Effector memory CD8-positive, alpha-beta T cell (primary cell): ENCODE measurements at regions not wholly inside any gene's neighbourhood (a gene's known extent, or its start where the extent isn't known, plus 50 kb on each side); places are given as distances from the start of the nearest gene placed in this dataset.

Experiments used
- ATAC-seq: fragments of 150-1000 bp; cut with Tn5 transposase; replicated peaks from 2 replicates; pipeline ENCODE4 v1.10.0; 2021; ENCODE audit warnings: mild to moderate bottlenecking, moderate library complexity
- DNase-seq, 3 experiments: peaks; one replicate each; pipeline ENCODE4 v3.0.0; 2021
- H3K27ac Mint-ChIP-seq, 2 donors: one replicate each; pipeline ENCODE4 v1.8.0; 2022; ENCODE audit warnings: mild to moderate bottlenecking in 2 of 2, mixed read lengths in 2 of 2, moderate library complexity in 2 of 2
- H3K27me3 Mint-ChIP-seq, 2 donors: one replicate each; pipeline ENCODE4 v1.8.0; 2022; ENCODE audit warnings: mixed read lengths in 2 of 2
- H3K36me3 Mint-ChIP-seq: one replicate; pipeline ENCODE4 v1.8.0; 2022; ENCODE audit warnings: mild to moderate bottlenecking, moderate library complexity, mixed read lengths; ENCODE audit not compliant: insufficient read depth
- H3K4me1 Mint-ChIP-seq, 2 donors: one replicate each; pipeline ENCODE4 v1.8.0; 2022; ENCODE audit warnings: low read depth in 2 of 2, mixed read lengths in 2 of 2
- H3K4me3 Mint-ChIP-seq, 2 donors: one replicate each; pipeline ENCODE4 v1.8.0; 2022; ENCODE audit warnings: mild to moderate bottlenecking in 2 of 2, mixed read lengths in 2 of 2, moderate library complexity in 2 of 2
- H3K9me3 Mint-ChIP-seq, 2 donors: one replicate each; pipeline ENCODE4 v1.8.0; 2022; ENCODE audit warnings: mixed read lengths in 2 of 2

DNA sequence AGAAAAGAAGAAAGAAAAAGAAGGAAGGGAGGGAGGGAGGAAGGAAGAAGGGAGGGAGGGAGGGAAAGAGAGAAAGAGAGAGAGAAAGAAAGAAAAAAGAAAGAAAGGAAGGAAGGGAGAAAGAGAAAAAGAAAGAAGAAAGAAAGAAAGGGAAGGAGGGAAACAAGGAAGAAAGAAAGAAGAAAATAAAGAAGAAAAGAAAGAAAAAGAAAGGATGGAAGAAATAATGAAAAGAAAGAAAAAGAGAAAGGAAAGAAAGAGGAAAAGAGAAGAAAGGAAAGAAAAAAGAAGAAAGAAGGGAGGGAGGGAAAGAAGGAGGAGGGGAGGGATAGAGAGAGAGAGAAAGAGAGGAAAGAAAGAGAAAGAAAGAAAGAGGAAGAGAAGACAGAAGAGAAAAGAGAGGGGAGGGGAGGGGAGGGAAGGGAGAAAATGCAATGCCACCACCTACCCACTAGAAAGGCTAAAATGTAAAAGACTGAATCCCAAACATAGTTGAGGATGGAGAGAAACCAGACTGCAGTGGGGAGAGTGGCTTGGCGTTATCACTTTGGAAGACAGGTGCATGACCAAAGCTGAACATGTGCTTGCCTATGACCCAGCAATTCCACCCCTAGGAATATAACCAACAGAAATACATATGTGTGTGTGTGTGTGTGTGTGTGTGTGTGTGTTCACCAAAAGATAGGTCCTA lies 66.9 kb upstream of the KLF13 start:
- ATAC-seq (no peak), DNase-seq (no peak)
- Mint-ChIP-seq H3K4me3 (no peak overlapping the region), H3K36me3 (peaks cover 11% of the 10 kb centered on the region), H3K4me1 (peaks cover 54 to 56% of the 10 kb centered on the region in 2 donors), H3K9me3 (no peaks in the 10 kb centered on the region), H3K27me3 (no peaks in the 10 kb centered on the region), H3K27ac (peak overlapping the region; percentile 64 to 87)

DNA sequence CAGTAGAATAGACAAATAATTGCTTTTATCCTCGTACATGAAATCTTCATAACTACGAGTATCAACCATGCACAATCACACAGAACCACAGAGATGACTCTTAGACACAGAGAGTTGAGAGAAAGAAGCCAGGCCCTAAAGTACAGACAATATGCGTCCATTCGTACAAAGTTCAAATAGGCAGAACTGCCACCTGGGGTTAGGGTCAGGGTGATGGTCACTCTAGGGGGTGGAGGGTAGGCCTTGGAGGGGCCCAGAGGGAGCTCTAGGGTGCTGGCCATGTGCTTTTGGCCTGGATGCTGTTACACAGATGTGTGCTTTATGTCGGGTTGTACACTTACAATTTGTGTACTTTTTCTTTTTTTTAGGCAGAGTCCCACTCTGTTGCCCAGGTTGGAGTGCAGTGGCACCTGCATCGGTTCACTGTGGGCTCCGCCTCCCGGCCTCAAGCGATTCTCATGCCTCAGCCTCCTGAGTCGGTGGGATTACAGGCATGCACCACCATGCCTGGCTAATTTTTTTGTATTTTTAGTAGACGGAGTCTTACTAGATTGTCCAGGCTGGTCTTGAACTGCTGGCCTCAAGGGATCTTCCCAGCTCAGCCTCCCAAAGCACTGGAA lies 65.9 kb upstream of the KLF13 start:
- Mint-ChIP-seq H3K36me3 (peaks cover 13% of the 10 kb centered on the region), H3K27me3 (no peaks in the 10 kb centered on the region), H3K4me1 (peaks cover 64 to 66% of the 10 kb centered on the region in 2 donors), H3K9me3 (no peaks in the 10 kb centered on the region), H3K27ac (no peak overlapping the region), H3K4me3 (no peak overlapping the region)
- ATAC-seq = no peak
- no peak for DNase-seq

DNA sequence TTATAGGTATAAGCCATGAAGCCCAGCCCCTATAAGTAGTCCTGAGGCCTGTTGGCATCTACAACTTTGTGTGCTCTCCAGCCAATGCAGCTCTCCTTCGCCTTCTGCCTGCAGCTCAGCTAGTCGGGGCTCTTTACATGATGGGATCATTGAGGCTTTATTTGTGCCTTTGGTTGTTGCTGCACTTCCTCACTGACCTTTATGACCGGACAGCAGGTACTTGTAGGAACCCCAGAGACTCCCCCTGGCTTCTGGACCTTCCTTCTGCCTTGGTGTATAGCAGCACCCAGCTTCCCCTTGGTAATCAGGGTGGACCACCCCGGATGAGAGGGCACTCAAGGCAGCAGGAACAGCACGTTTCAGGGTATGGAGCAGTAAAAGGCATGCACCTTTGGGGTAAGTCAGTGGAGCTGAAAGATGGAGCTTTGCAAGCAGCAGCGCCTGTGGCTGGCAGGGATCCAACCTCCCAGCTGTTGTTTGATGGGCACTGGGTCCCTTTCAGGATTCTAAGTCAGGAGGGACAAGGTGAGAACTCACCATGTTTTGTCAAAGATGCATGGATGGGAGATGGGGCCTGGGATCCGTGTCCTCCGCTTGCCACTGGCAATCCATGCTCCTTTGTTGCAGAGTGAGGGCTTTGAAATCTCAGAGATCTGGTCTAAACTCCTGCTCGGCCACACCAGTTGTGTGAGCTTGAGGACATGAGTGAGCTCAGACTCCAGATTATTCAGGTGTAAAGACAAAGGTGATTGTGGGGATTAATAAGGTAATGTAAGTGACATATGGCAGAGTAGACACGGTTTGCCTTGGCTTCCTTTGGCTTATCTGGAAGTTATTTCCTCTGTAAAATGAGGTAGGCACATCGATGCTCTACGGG lies 65.1 kb upstream of the KLF13 start:
- peaks cover 67 to 69% of the 10 kb centered on the region in 2 donors for H3K4me1 Mint-ChIP-seq
- H3K27me3 Mint-ChIP-seq = no peaks in the 10 kb centered on the region
- no peak overlapping the region for H3K4me3 Mint-ChIP-seq
- ATAC-seq = no peak
- no peaks in the 10 kb centered on the region for H3K9me3 Mint-ChIP-seq
- peaks cover 13% of the 10 kb centered on the region for H3K36me3 Mint-ChIP-seq
- peak overlapping the region; percentile 55 to 96 for H3K27ac Mint-ChIP-seq
- no peak for DNase-seq

DNA sequence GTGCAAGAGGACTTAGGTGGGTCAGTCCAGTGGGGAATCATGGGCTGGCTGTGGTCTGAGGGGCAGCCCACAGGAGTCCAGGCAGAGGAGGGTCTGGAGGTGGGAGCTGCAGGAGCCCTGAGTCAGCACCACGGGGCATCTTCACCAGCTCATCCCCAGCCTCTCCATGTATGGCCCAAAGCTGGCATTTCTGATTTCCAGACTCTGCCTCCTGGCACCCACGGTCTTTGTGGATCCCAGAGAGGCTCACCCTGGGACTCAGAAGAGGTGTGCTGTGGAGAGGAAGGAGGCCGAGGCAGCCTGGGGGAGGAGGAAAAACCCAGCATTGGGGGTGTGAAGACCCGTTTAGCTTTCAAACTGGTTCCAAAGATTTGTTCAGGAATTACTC lies 64.5 kb upstream of the KLF13 start:
- Mint-ChIP-seq H3K36me3 (peaks cover 13% of the 10 kb centered on the region), H3K4me1 (peaks cover 67% of the 10 kb centered on the region in 2 donors), H3K27me3 (no peaks in the 10 kb centered on the region), H3K27ac (peak overlapping the region; percentile 55 to 96), H3K9me3 (no peaks in the 10 kb centered on the region), H3K4me3 (no peak overlapping the region)
- ATAC-seq (no peak), DNase-seq (no peak)

DNA sequence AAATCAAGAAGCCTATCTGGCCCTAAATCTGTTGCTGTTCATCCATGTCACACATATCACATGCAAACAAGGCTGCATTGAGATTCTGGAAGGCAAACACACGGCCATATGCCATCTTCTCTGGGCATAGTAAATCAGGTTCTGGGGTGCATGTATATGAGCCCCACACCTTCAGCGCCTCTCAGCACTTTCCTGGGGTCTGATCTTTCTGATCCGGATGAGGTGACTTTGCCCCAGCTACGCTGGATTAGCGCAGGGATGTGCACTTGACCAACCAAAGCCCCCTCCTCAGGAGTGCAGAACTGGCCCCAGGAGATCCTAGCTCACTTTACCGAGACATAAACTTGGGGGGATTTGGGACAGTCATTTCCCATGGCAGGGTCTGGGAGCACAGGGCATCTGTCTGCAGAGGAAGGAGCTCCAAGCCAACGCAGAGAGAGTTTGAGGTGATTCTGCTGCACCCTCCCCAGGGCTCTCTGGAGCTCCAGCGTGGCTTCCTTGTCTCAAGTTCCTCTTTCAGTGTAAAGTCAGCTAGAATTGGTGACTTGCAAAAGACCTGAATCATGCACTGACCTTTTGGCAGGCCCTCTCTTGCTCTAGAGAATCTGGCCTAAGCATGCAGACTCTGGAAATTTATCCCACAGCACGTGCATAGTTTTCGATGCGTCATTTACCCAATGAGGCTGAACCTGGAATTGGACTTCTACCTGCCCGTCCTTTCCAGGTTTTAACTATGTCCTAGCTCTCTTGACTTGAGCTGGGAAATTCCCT lies 63.5 kb upstream of the KLF13 start:
- no peaks in the 10 kb centered on the region for H3K9me3 Mint-ChIP-seq
- H3K4me3 Mint-ChIP-seq = no peak overlapping the region
- ATAC-seq (no peak), DNase-seq (no peak)
- H3K4me1 Mint-ChIP-seq = peaks cover 64 to 71% of the 10 kb centered on the region in 2 donors
- peaks cover 13% of the 10 kb centered on the region for H3K36me3 Mint-ChIP-seq
- peak overlapping the region; percentile 96 to 97 for H3K27ac Mint-ChIP-seq
- no peaks in the 10 kb centered on the region for H3K27me3 Mint-ChIP-seq

DNA sequence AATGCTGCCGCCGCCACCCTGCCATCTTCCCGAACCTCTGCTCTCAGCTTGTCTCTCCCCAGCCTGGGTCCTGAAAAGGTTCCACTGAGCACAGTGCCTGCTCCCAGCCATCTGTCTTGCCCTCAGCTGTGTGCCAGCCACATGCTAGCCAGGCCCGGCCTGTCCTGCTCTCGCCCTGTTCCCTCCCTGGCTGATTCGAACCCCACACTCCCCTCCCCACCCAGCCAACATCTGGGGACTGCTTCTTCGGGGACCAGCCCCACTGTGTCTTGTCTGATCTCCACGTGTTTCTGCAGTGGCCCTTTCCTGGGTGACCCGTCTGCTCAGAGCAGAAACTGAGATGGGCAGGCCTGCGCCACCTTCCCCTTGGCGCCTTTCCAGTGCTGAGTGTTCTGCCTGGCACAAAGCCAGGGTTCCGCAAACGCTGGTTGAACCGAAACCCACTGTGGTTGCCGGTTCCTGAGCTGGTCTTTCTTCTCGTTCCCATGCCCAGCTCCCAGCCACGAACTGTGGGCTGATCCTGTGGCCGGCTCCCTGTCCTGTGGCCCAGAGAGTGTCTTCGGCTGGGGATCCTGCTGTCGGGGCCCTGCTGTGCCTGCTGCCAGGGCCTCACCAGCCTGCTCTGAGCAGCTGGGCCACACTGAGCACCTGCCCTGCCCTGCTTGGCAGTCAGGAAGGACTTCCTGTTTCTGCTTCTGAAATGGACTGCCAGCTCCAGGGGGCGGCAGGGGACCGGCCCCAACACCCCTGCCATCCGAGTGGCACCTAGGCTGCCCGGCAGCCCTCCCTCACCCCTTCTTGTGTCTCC lies 62.7 kb upstream of the KLF13 start:
- H3K27ac Mint-ChIP-seq = peak overlapping the region; percentile 96 to 97
- H3K4me3 Mint-ChIP-seq = peak overlapping the region; percentile 59 to 74
- peaks cover 55 to 75% of the 10 kb centered on the region in 2 donors for H3K4me1 Mint-ChIP-seq
- no peaks in the 10 kb centered on the region for H3K27me3 Mint-ChIP-seq
- H3K36me3 Mint-ChIP-seq = peaks cover 13% of the 10 kb centered on the region
- DNase-seq (peak; percentile 72 to 73 (median 73)), ATAC-seq (peak; percentile 53)
- no peaks in the 10 kb centered on the region for H3K9me3 Mint-ChIP-seq

DNA sequence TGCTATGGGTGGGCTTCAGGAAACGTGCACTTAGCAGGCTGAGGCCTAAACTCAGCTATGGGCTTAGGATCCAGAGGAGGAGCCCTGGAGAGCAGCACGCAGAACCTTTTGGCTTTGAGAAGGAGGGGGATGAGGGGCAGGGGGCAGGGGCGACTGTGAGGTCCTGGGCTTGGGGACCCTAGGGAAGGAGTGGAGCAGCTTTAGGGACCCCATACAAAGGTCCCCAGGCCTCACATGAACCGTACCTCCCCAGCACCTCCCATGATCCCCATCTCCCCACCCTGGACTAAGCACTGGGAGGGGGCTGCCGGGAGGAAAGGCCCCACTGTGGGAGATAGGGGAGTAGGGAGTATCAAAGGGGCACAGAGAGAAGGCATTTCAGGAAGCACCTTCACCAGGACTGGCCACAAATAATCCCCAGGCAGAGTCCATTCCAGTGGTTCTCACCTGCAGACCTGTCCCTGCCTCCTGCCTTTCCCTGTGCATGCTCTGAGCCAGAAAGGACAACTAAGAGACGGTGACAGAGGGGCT lies 62.0 kb upstream of the KLF13 start:
- Mint-ChIP-seq H3K9me3 (no peaks in the 10 kb centered on the region), H3K4me3 (peak overlapping the region; percentile 59 to 74), H3K27ac (peak overlapping the region; percentile 96 to 97), H3K36me3 (peaks cover 13% of the 10 kb centered on the region), H3K4me1 (peaks cover 52 to 76% of the 10 kb centered on the region in 2 donors), H3K27me3 (no peaks in the 10 kb centered on the region)
- no peak for ATAC-seq
- DNase-seq = no peak

DNA sequence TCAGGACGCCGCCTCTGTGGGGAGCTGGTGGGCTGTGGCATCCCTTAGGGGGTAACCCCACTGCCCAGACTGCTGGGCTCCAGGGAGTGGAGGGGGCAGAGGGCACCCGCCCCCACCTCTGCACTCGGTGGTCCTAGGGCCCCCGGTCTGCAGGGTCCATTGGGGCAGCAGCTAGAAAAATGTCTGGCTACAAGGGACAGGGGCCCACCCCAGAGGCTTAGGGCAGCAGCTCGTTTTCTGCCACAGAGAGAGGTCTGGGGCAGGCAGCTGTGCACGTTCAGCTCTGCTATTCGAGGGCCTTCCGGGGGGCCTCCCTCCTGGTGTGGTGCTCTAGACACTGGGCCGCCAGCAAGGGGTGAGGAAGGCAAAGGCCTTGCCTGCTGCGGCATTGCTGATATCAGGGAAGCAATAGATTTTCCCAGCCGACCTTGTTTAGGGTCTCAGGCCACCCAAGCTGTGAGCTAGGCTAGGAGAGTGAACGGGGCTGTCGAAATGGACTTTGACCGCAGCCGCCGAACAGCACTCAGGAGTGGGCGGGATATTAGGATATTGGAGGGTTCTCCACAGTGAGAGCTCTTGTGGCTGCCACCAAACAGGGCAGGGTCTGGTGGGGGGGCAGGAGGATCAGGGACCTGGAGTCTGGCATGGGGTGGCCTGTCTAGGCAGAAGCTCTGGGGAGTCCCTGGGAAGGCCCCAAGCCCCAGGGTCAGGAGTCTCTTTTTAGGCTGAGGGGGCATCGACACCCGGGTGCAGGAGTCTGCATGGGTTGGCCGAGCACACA lies 61.4 kb upstream of the KLF13 start:
- DNase-seq (peak in 1 of 3 experiments; percentile 14), ATAC-seq (peak; percentile 1)
- Mint-ChIP-seq H3K4me3 (peak overlapping the region; percentile 59 to 74), H3K27ac (peak overlapping the region; percentile 96 to 97), H3K9me3 (no peaks in the 10 kb centered on the region), H3K36me3 (peaks cover 13% of the 10 kb centered on the region), H3K4me1 (peaks cover 58 to 81% of the 10 kb centered on the region in 2 donors), H3K27me3 (no peaks in the 10 kb centered on the region)

DNA sequence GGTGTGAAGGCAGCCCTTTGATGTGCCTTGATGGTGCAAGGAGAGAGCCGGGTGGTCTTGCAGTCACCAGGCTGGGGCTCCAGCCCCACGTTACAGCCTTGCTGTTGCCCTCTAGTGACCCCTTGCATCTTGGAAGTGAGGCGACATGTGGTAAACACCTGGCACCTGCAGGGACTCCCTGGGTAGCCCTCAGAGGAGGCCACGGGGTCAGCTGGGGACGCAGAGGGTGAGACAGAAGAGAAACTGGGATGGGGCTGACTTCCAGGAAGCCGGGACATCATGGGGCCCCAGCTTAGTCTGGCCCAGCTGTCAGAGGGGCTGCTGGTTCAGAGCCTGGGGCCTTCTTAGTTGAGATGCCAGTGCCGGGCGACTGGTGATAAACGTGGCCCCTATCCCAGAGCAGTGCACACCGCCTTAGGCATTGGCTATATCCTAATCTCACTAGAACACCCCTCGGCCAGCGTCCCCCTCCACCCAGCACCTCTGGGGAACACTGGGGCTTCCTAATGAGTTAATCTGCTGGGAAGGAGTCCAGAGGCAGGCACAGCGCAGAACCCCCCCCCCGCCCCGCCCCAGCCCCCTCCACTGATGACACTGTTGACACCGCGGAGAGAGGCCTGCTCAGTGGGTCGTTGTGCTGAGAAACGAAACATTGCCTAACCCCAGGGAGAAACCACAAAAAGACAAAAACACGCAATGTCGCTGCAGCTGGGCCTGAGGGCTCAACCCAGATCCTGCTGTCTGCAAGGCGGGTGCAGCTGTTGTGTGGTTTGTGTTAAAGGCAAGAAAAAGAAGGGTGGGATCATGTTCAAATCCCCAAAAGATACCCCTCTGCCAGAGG lies 60.5 kb upstream of the KLF13 start:
- H3K4me3 Mint-ChIP-seq = peak overlapping the region; percentile 59 to 74

DNA sequence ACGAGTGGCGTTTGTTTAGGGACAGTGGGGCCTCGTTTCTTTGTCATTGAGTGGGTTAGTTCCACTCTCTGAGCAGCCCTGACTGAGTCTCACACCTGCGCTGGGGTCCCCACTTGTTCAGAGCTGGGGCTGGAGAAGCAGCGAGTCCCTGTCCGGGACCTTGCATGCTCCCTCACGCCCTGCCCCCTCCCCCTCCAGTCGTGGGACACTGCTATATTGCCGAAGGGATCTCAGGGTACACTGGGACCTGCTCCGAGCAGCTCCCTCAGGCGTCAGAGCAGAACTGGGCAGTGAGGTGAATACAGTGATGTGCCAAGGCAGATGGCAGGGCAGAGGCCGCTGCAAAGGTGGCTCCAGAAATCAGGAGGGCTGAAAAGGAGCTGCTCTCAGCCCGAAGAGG lies 59.9 kb upstream of the KLF13 start:
- Mint-ChIP-seq H3K9me3 (no peaks in the 10 kb centered on the region), H3K36me3 (peaks cover 13% of the 10 kb centered on the region), H3K4me3 (peak overlapping the region; percentile 59 to 74), H3K4me1 (peaks cover 59 to 77% of the 10 kb centered on the region in 2 donors), H3K27ac (peak overlapping the region; percentile 96 to 97), H3K27me3 (no peaks in the 10 kb centered on the region)
- peak; percentile 18 for ATAC-seq
- no peak for DNase-seq

More for the DNA sequence above, 60.5 kb upstream of the KLF13 start:
- Mint-ChIP-seq H3K27ac (peak overlapping the region; percentile 96 to 97), H3K27me3 (no peaks in the 10 kb centered on the region), H3K9me3 (no peaks in the 10 kb centered on the region), H3K36me3 (peaks cover 13% of the 10 kb centered on the region), H3K4me1 (peaks cover 59 to 81% of the 10 kb centered on the region in 2 donors)
- ATAC-seq = peak; percentile 84
- peak; percentile 62 to 68 (median 66) for DNase-seq
